Stomach (tissue), 8 donors: ENCODE measurements at regions not wholly inside any gene's neighbourhood (a gene's known extent, or its start where the extent isn't known, plus 50 kb on each side); places are given as distances from the start of the nearest gene placed in this dataset.

ENCODE experiments used
- DNase-seq, 2 donors: peaks; one replicate each; pipeline versions ENCODE4 v3.0.0 to v3.0.0-alpha.2; 2013 to 2019
- H3K27ac ChIP-seq, 5 donors: fragments of 200-600 bp in 4 of 5; sonication (generic) in 4 of 5; one replicate each; pipeline ENCODE4 v1.5.1; 2013 to 2019; ENCODE audit warnings: mild to moderate bottlenecking in 1 of 5, moderate library complexity in 1 of 5
- H3K27me3 ChIP-seq, 3 donors: fragments of 200-600 bp; sonication (generic); one replicate each; pipeline ENCODE4 v1.5.1; 2017 to 2019; ENCODE audit warnings: mixed run types in 1 of 3
- H3K36me3 ChIP-seq, 4 donors: fragments of 200-600 bp; sonication (generic); 1 replicate in 3 of 4; 2 replicates in 1 of 4; pipeline ENCODE4 v1.5.1; 2016 to 2019
- H3K4me1 ChIP-seq, 4 donors: fragments of 200-600 bp; sonication (generic); one replicate each; pipeline ENCODE4 v1.5.1; 2016 to 2019
- H3K4me3 ChIP-seq, 4 donors: fragments of 200-600 bp; sonication (generic) in 3 of 4; one replicate each; pipeline ENCODE4 v1.5.1; 2016 to 2019; ENCODE audit warnings: mild to moderate bottlenecking in 1 of 4
- H3K9me3 ChIP-seq, 4 donors: fragments of 200-600 bp; sonication (generic); one replicate each; pipeline ENCODE4 v1.5.1; 2016 to 2019
- CTCF ChIP-seq, 7 experiments: fragments of 450-650 bp in 4 of 7; fragments of 200-600 bp in 3 of 7; sonication (generic) in 3 of 7; IDR thresholded peaks; one replicate each; pipeline ENCODE4 v1.5.1; 2016 to 2019; ENCODE audit warnings: antibody characterized with exemption in 7 of 7, control low read depth in 2 of 7, mild to moderate bottlenecking in 1 of 7
- EP300 ChIP-seq: sonication (generic); formaldehyde crosslinking; IDR thresholded peaks from one replicate; pipeline ENCODE4 v1.6.1; 2017; ENCODE audit warnings: antibody characterized with exemption
- POLR2A ChIP-seq, 4 donors: fragments of 450-650 bp; IDR thresholded peaks; one replicate each; pipeline ENCODE4 v1.6.1; 2016; ENCODE audit warnings: antibody characterized with exemption in 4 of 4, control low read depth in 2 of 4, mild to moderate bottlenecking in 1 of 4, moderate library complexity in 1 of 4
- POLR2AphosphoS5 ChIP-seq, 3 donors: sonication (generic); formaldehyde crosslinking; IDR thresholded peaks; one replicate each; pipeline ENCODE4 v1.6.1; 2016; ENCODE audit warnings: antibody characterized with exemption in 3 of 3
- WGBS, 5 donors: extraction: QIAGEN DNeasy Blood & Tissue Kit in 3 of 5; methylation state at CpG; one replicate each; pipeline versions ENCODE4 v1.1.5 to v1.1.7; 2013 to 2018; 5-methylcytosine and 5-hydroxymethylcytosine counted together
- intact Hi-C: fragments of 100-400 bp; cut with DNase I; formaldehyde crosslinking; loops from one replicate; pipeline ENCODE4 v1.15.1; 2023; ENCODE audit warnings: low total_unique reads
- donor health status: healthy with polysubstance abuse.
- donor health status: Bipolar disorder and iron deficiency.
- donor health status: healthy.

DNA sequence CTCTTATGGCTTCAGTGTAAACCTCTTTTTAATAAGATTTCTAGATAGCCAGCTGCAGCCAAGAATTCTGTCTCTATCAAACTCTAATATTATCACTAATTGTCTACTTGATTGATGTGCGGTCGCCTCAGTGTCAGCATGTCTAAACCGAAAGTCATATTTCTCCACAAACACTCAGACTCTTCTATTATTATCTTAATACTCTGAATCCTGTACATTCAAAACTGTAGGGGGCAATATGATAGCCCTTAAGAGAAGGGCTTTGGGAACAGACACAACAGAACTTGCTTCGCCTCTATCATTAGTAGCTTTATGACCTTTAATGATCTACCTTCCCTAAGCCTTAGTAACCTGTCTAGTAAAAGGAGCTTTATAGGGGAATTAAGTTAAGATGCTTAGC is 379.7 kb upstream of the PTCHD4 start:
- DNase-seq, result no peak
- WGBS, 5 donors, result 80 to 88% (median 86%) methylated on average over 4 of the region's 4 CpGs
- no peak overlapping the region for H3K4me3 ChIP-seq
- intact Hi-C loops, result no loop called here
- H3K9me3 ChIP-seq, result no peaks in the 10 kb centered on the region
- H3K36me3 ChIP-seq, result no peaks in the 10 kb centered on the region
- TF ChIP-seq POLR2A (IDR thresholded peaks at IDR 0.05) (no peak), CTCF (IDR thresholded peaks at IDR 0.05) (no peak), EP300 (no peak), POLR2AphosphoS5 (IDR thresholded peaks at IDR 0.05) (no peak)
- H3K27me3 ChIP-seq, result no peaks in the 10 kb centered on the region
- no peaks in the 10 kb centered on the region for H3K4me1 ChIP-seq
- H3K27ac ChIP-seq, result no peak overlapping the region

DNA sequence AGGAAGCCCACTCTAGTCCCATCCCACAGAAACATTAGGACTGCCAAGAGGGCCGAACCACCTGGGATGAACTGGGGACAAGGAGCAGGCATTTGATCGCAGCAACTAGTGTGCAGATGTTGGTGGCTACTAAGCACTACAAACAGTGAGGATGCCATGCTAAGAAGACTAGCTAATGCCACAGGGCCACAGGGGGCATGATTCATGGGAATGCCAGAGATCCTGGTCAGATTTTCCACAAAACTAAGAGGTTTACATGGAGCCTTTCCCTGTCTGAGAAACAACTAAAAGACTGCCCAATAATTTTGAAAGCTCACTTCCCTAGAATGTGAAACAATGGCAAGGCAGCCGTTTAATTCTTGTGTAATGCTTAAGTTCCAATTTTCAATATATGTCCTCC is 375.9 kb upstream of the PTCHD4 start:
- Histone ChIP-seq H3K4me1 (no peaks in the 10 kb centered on the region), H3K27ac (no peak overlapping the region), H3K27me3 (no peaks in the 10 kb centered on the region), H3K9me3 (no peaks in the 10 kb centered on the region), H3K4me3 (no peak overlapping the region), H3K36me3 (no peaks in the 10 kb centered on the region)
- TF ChIP-seq EP300 (no peak), POLR2AphosphoS5 (IDR thresholded peaks at IDR 0.05) (no peak), POLR2A (IDR thresholded peaks at IDR 0.05) (no peak), CTCF (IDR thresholded peaks at IDR 0.05) (no peak)
- intact Hi-C loops, result no loop called here
- no peak for DNase-seq
- WGBS, 5 donors, result 85 to 95% (median 86%) methylated on average over 3 of the region's 3 CpGs

DNA sequence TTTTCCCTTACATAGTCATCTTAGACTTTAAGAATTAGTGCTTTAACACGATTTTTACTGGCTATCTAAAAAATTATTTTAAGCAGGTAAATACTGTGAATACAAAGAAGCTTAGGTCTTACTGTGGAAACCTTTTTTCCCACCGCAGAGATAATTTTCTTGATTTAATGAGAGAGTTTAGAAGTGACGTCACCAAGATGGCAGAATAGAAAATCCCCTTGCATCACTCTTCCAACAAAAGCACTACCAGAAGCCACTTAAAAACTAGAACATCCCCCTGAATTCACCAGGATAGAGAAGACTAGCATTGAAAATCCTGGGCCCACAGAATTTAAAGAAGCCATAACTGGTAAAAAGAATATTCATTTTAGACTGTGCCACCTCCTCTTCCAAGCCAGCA is 375.4 kb upstream of the PTCHD4 start:
- Histone ChIP-seq H3K4me1 (no peaks in the 10 kb centered on the region), H3K9me3 (no peaks in the 10 kb centered on the region), H3K27ac (no peak overlapping the region), H3K36me3 (no peaks in the 10 kb centered on the region), H3K4me3 (no peak overlapping the region), H3K27me3 (no peaks in the 10 kb centered on the region)
- 59 to 68% (median 64%) methylated on average over 3 of the region's 3 CpGs for WGBS, 5 donors
- no peak for DNase-seq
- intact Hi-C loops, result no loop called here
- TF ChIP-seq POLR2AphosphoS5 (IDR thresholded peaks at IDR 0.05) (no peak), POLR2A (IDR thresholded peaks at IDR 0.05) (no peak), EP300 (no peak), CTCF (IDR thresholded peaks at IDR 0.05) (no peak)

GRCh38 chr6:48476257-48476656 is 365.3 kb upstream of the PTCHD4 start:
- peak in 1 of 2 donors; percentile 3 for DNase-seq
- intact Hi-C loops, result no loop called here
- TF ChIP-seq CTCF (IDR thresholded peaks at IDR 0.05) (no peak), POLR2A (IDR thresholded peaks at IDR 0.05) (no peak), EP300 (no peak)
- Histone ChIP-seq H3K27ac (no peak overlapping the region), H3K4me3 (no peak overlapping the region), H3K9me3 (no peaks in the 10 kb centered on the region), H3K36me3 (no peaks in the 10 kb centered on the region), H3K27me3 (no peaks in the 10 kb centered on the region), H3K4me1 (no peaks in the 10 kb centered on the region)

DNA sequence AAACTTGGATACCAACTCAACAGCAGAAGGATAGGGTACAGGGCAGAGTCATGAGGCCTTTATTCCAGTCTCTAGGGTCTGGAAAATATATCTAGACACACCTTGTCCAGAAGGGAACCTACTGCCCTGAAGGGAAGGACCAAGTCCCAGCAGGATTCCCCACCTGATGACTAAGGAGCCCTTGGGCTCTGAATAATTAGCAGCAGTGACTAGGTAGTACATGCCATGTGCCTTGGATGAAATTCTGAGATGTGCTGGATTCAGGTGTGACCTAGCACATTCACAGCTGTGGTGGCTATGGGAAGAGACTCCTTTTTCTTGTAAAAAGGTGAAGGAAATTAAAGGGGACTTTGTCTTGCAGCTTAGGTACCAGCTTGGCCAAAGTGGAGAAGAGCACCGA is 364.3 kb upstream of the PTCHD4 start:
- H3K4me3 ChIP-seq, result no peak overlapping the region
- 81 to 98% (median 89%) methylated on average over 1 of the region's 1 CpG for WGBS, 5 donors
- intact Hi-C loops, result no loop called here
- H3K9me3 ChIP-seq, result no peaks in the 10 kb centered on the region
- no peak for DNase-seq
- H3K27me3 ChIP-seq, result no peaks in the 10 kb centered on the region
- no peaks in the 10 kb centered on the region for H3K36me3 ChIP-seq
- no peak overlapping the region for H3K27ac ChIP-seq
- H3K4me1 ChIP-seq, result no peaks in the 10 kb centered on the region
- TF ChIP-seq POLR2AphosphoS5 (IDR thresholded peaks at IDR 0.05) (no peak), EP300 (no peak), CTCF (IDR thresholded peaks at IDR 0.05) (no peak), POLR2A (IDR thresholded peaks at IDR 0.05) (no peak)
